ENCODE measurements at regions not wholly inside any gene's neighbourhood (a gene's known extent, or its start where the extent isn't known, plus 50 kb on each side); places are given as distances from the start of the nearest gene placed in this dataset.

- no peak for DNase-seq
These were observed 406.8 kb downstream of the PRDM2 start for GRCh38 chr1:14106679-14107313.

GRCh38 chr1:14108356-14109275 is 408.6 kb downstream of the PRDM2 start:
- DNase-seq, result no peak

DNA sequence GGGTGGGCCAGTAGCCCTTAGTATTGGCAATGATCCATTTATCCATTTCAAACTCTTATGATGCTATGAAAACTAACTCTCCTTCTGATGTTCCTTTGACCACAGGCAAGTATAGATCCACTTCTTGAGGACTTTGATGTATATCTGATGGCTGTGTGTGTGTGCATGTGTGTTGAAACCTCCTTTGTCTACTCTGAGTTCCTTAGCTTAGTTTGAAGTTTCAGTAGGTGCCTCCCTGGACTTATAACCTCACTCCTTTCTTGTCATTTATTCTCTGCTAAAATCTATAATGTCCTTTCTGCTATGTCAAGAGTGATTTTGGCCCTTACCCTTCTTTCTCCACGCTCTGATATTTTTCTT is 409.3 kb downstream of the PRDM2 start:
- DNase-seq, result no peak

GRCh38 chr1:14110040-14110439 is 410.1 kb downstream of the PRDM2 start:
- no peak for DNase-seq

GRCh38 chr1:14111121-14111520 is 411.1 kb downstream of the PRDM2 start:
- DNase-seq, result no peak

GRCh38 chr1:14112613-14113012 is 412.6 kb downstream of the PRDM2 start:
- no peak for DNase-seq

DNA sequence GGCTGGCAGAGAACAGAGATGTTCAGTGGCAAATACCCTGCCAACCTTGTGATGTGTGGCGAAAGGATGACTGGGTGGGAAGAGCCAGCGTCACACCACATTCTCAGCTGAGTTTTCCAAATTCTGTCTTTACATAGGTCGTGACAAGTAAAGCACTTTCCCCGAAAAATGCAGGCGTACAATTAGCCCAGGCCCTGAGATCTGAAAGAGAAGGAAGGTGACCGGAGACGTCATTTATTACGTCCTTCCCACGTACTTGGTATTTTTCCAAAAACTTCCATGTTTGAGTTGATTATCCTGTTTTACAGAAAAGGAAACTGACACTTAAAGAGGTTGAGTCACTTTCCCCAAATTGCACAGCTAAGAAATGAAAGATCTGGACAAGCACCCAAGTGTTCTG is 413.3 kb downstream of the PRDM2 start:
- DNase-seq, result no peak

DNA sequence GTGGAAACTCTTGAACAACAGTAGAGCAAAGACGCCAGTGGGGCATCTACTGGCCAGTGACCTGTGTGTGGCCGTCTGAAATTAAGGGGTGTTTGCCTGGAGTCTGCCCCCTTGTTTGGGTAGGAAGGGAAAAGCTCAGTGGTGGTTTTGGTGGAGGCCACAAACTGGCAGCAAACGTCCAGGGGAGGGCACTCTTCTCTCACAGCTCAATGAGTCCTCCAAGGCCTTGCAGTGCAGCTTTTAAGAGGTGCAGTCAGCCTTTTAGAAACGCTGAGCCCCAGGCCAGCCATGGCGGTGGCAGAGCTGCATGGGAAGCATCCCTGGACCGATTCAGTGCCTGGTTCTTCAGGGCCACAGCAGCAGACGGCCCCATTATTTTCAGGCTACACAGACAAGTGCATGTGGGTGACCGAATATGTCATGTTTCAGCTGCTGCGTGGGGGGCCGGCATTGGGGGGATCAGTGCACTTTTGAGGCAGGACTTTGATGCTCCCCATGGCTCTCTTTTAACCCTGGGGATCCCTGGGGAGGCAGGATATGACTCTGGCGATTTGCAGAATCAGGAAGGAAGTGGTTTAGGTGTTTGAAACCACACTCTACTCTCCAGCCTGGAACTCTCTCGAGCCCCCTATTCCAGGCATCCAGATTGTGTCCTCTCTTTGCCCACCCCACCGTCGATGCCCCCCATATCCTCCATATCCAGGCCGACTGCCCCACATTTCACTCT is 414.0 kb downstream of the PRDM2 start:
- DNase-seq, result no peak

GRCh38 chr1:14115976-14116375 is 416.0 kb downstream of the PRDM2 start:
- DNase-seq, result no peak

GRCh38 chr1:14117700-14118099 is 417.7 kb downstream of the PRDM2 start:
- DNase-seq, result no peak

GRCh38 chr1:14118691-14119485 is 418.9 kb downstream of the PRDM2 start:
- no peak for DNase-seq

GRCh38 chr1:14120895-14121294 is 420.9 kb downstream of the PRDM2 start:
- no peak for DNase-seq

DNA sequence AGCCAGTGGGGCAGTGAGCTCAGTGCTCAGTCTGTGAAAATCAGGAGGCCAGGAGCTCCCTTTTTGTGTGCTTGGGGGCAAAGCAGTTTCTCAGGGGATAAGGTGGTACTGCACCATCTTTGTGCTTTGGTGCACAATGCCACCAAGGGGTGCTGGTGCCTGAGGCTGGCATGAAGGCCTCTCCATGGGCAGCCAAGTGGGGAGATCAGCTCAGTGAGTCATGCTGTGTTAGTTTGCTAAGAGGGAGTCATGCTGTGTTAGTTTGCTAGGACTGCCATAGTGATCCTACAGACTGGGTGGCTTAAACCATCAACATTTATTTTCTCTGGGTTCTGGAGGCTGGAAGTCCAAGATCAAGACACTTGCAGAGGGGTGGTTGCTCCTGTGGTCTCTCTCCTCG is 428.1 kb downstream of the PRDM2 start:
- no peak for DNase-seq

DNA sequence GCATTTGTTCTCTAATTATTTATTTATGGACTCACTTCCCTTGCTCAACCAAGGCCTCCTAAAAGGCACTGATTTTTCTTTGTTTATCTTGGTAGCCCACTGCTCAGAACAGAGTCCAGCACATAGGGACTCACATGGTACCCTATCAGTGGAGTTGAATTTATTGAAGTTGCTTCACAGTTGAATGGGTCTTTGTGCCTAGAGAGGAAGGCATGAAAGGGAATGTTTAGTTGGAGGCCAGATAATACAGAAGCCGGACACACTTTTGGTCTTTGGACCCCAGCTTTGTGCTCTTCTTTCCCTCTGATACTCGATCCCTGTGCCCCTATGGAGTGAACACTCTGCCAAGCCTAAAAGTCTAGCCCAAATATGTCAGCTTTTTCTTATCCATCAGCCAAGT is 429.0 kb downstream of the PRDM2 start:
- DNase-seq, result no peak

GRCh38 chr1:14135070-14135469 is 435.1 kb downstream of the PRDM2 start:
- DNase-seq, result no peak

GRCh38 chr1:14136152-14136763 is 436.3 kb downstream of the PRDM2 start:
- DNase-seq, result no peak

- DNase-seq, result no peak
These were observed 436.9 kb downstream of the PRDM2 start for GRCh38 chr1:14136881-14137280.

- DNase-seq, result no peak
These were observed 437.6 kb downstream of the PRDM2 start for GRCh38 chr1:14137411-14138134.

DNA sequence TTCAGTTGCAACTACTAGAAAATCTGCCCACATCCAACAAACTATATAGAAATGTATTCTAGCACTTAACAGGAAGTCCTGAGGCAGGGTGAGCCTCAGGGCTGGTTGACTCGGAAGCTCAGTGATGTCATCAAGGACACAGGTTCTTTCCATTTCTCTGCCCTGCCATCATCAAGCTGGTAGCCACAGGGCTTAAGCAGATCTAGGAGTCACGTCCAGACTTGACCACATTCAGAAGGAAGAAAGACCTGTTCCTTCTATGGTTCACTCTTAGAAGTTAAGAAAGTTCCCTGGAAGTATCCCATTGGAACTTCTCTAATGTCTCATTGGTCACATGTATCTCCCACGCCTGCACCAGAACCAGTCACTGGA is 438.1 kb downstream of the PRDM2 start:
- no peak for DNase-seq

GRCh38 chr1:14138687-14139086 is 438.7 kb downstream of the PRDM2 start:
- DNase-seq, result no peak

- no peak for DNase-seq
These were observed 440.9 kb downstream of the PRDM2 start for GRCh38 chr1:14140831-14141401.

DNA sequence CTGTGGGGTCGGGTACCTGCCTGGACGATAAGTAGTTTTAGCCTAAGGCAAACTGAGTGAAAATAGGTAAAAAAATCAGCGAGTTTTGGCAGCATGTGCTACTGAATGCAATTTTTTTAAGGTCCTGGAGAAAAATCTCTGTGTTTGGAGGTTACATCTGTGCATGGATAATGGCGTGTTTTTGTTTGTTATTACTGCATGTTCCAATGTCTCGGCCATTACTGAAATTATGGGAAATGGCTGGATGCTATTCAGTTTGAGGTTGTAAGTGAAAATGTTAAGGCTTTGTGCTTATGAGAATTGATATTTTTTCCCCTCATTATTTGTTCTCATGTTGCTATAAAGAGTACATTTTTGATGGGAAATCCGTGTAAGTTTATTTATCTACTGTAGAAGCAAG is 441.7 kb downstream of the PRDM2 start:
- no peak for DNase-seq
